ENCODE measurements at regions not wholly inside any gene's neighbourhood (a gene's known extent, or its start where the extent isn't known, plus 50 kb on each side); places are given as distances from the start of the nearest gene placed in this dataset.

DNA sequence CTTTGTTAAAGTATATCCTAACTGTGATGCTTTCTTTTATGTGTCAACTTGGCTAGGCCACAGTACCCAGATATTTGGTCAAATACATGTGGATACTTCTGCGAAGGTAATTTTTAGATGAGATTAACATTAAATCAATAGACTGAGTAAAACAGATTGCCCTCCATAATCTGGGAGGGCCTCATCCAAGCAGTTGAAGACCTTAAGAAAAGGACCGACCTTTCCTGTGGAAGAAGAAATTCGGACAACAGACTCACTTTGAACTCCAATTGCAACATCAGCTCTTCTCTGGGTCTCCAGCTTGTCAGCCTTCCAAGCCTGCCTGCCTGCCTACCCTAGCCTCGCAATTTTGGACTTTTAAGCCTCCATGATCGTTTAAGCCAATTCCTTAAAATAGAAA, 57.9 kb upstream of the DOCK9 start:
- Histone ChIP-seq H2BK12ac (ENCODE audit: insufficient read length, low read depth, low read length) (no peak overlapping the region), H2BK20ac (ENCODE audit: low read depth, low read length, poor library complexity, severe bottlenecking) (no peak overlapping the region), H4K5ac (ENCODE audit: insufficient read length, low read depth, low read length) (no peak overlapping the region), H3K18ac (ENCODE audit: insufficient read length, low read depth, low read length) (no peak overlapping the region), H4K20me1 (ENCODE audit: control insufficient read depth, insufficient read depth, insufficient read length) (no peaks in the 10 kb centered on the region), H2BK15ac (ENCODE audit: low read depth, low read length) (no peak overlapping the region), H3K79me2 (ENCODE audit: insufficient read depth, low read length) (no peaks in the 10 kb centered on the region), H4K8ac (replicated peaks; ENCODE audit: insufficient read length, low read depth, low read length) (no peak overlapping the region), H2BK120ac (ENCODE audit: low read depth, low read length, poor library complexity, severe bottlenecking) (no peak overlapping the region), H3K23me2 (ENCODE audit: insufficient read length, low read depth, low read length, poor library complexity, severe bottlenecking) (no peaks in the 10 kb centered on the region), H3K9ac (ENCODE audit: extremely low read depth, insufficient read length, low read length) (no peak overlapping the region), H2AFZ (ENCODE audit: low read length) (no peak overlapping the region), H3K79me1 (ENCODE audit: insufficient read depth, low read depth, low read length, poor library complexity, severe bottlenecking) (no peaks in the 10 kb centered on the region), H3K4me1 (ENCODE audit: insufficient read depth, low read length) (no peaks in the 10 kb centered on the region), H2BK5ac (ENCODE audit: insufficient read length, low read length) (no peak overlapping the region), H3K27me3 (ENCODE audit: insufficient read depth, low read length) (no peaks in the 10 kb centered on the region), H3K23ac (ENCODE audit: insufficient read length, low read depth, low read length) (no peak overlapping the region), H3T11ph (ENCODE audit: low read length) (no peak overlapping the region), H3K14ac (ENCODE audit: insufficient read depth, low read length) (no peak overlapping the region), H3K4ac (ENCODE audit: low read depth, low read length) (no peak overlapping the region), H2AK5ac (ENCODE audit: insufficient read length, low read length) (no peak overlapping the region), H3K9me3 (ENCODE audit: control insufficient read depth, low read depth, low read length) (no peaks in the 10 kb centered on the region), H4K91ac (ENCODE audit: insufficient read length, low read depth, low read length) (no peak overlapping the region), H3K56ac (ENCODE audit: insufficient read length, low read depth, low read length) (no peak overlapping the region), H3K4me2 (ENCODE audit: insufficient read depth, insufficient read length, low read length) (no peak overlapping the region), H3K27ac (ENCODE audit: insufficient read length, low read depth, low read length) (no peak overlapping the region)
- no peak overlapping the region for H3K27ac Mint-ChIP-seq
- H3K9me3 Mint-ChIP-seq = no peaks in the 10 kb centered on the region
- TF ChIP-seq, protein P1, sequence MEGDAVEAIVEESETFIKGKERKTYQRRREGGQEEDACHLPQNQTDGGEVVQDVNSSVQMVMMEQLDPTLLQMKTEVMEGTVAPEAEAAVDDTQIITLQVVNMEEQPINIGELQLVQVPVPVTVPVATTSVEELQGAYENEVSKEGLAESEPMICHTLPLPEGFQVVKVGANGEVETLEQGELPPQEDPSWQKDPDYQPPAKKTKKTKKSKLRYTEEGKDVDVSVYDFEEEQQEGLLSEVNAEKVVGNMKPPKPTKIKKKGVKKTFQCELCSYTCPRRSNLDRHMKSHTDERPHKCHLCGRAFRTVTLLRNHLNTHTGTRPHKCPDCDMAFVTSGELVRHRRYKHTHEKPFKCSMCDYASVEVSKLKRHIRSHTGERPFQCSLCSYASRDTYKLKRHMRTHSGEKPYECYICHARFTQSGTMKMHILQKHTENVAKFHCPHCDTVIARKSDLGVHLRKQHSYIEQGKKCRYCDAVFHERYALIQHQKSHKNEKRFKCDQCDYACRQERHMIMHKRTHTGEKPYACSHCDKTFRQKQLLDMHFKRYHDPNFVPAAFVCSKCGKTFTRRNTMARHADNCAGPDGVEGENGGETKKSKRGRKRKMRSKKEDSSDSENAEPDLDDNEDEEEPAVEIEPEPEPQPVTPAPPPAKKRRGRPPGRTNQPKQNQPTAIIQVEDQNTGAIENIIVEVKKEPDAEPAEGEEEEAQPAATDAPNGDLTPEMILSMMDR (conservative IDR thresholded peaks at IDR 0.05) = no peak
- no peaks in the 10 kb centered on the region for H3K27me3 Mint-ChIP-seq (ENCODE audit: low read depth)
- H3K4me3 Mint-ChIP-seq = no peak overlapping the region
- DNase-seq = no peak
- no peaks in the 10 kb centered on the region; a peak in 1 of 7 replicates for H3K36me3 Mint-ChIP-seq (ENCODE audit: insufficient read depth in 1 of 3, low read depth in 3 of 3)
- H3K4me1 Mint-ChIP-seq = peaks cover 0 to 3% of the 10 kb centered on the region in 2 experiments; a peak in 1 of 4 replicates
- WGBS (ENCODE audit: extremely low coverage, insufficient read length, low lambda C conversion rate) = no CpG with 5 or more reads among the region's 5 CpGs
